ENCODE measurements at regions not wholly inside any gene's neighbourhood (a gene's known extent, or its start where the extent isn't known, plus 50 kb on each side); places are given as distances from the start of the nearest gene placed in this dataset.
A peak's percentile ranks its signal among the peaks of the same experiment; 100 is the strongest.
"Not testable (repeated sequence)": the region's sequence is repeated elsewhere in the genome, so short reads cannot be mapped to it uniquely, and the experiment has no call there.

- H3K4me1 Mint-ChIP-seq; H3T11ph ChIP-seq (ENCODE audit: low read length); H4K91ac ChIP-seq (ENCODE audit: insufficient read length, low read depth, low read length); H3K18ac ChIP-seq (ENCODE audit: insufficient read length, low read depth, low read length); H3K14ac ChIP-seq (ENCODE audit: insufficient read depth, low read length); H3K56ac ChIP-seq (ENCODE audit: insufficient read length, low read depth, low read length); H3K9me3 ChIP-seq (ENCODE audit: control insufficient read depth, low read depth, low read length); H3K27ac ChIP-seq (ENCODE audit: insufficient read length, low read depth, low read length); H2BK5ac ChIP-seq (ENCODE audit: insufficient read length, low read length); H3K4me2 ChIP-seq (ENCODE audit: insufficient read depth, insufficient read length, low read length); H3K4ac ChIP-seq (ENCODE audit: low read depth, low read length); H4K8ac ChIP-seq (replicated peaks; ENCODE audit: insufficient read length, low read depth, low read length); H3K9ac ChIP-seq (ENCODE audit: extremely low read depth, insufficient read length, low read length); H3K79me1 ChIP-seq (ENCODE audit: insufficient read depth, low read depth, low read length, poor library complexity, severe bottlenecking); H2BK15ac ChIP-seq (ENCODE audit: low read depth, low read length); H2BK120ac ChIP-seq (ENCODE audit: low read depth, low read length, poor library complexity, severe bottlenecking); H3K27ac Mint-ChIP-seq; H2BK20ac ChIP-seq (ENCODE audit: low read depth, low read length, poor library complexity, severe bottlenecking); H4K5ac ChIP-seq (ENCODE audit: insufficient read length, low read depth, low read length); H3K27me3 ChIP-seq (ENCODE audit: insufficient read depth, low read length); H3K36me3 Mint-ChIP-seq (ENCODE audit: insufficient read depth in 1 of 3, low read depth in 3 of 3); H2AFZ ChIP-seq (ENCODE audit: low read length); H3K4me1 ChIP-seq (ENCODE audit: insufficient read depth, low read length); H2AK5ac ChIP-seq (ENCODE audit: insufficient read length, low read length); H3K79me2 ChIP-seq (ENCODE audit: insufficient read depth, low read length); H3K9me3 Mint-ChIP-seq; H3K23ac ChIP-seq (ENCODE audit: insufficient read length, low read depth, low read length); H4K20me1 ChIP-seq (ENCODE audit: control insufficient read depth, insufficient read depth, insufficient read length); H2BK12ac ChIP-seq (ENCODE audit: insufficient read length, low read depth, low read length); H3K4me3 Mint-ChIP-seq; H3K27me3 Mint-ChIP-seq (ENCODE audit: low read depth); H3K23me2 ChIP-seq (ENCODE audit: insufficient read length, low read depth, low read length, poor library complexity, severe bottlenecking): not testable (repeated sequence)
- peak; percentile 19 for DNase-seq
- WGBS (ENCODE audit: extremely low coverage, insufficient read length, low lambda C conversion rate), result no CpG with 5 or more reads among the region's 8 CpGs
Measured at GRCh38 chr16:15274796-15275195, 103.3 kb downstream of the NPIPA5 start.

GRCh38 chr16:15273964-15274363, 104.1 kb downstream of the NPIPA5 start:
- not testable (repeated sequence) for H3K4me2 ChIP-seq (ENCODE audit: insufficient read depth, insufficient read length, low read length); H3K18ac ChIP-seq (ENCODE audit: insufficient read length, low read depth, low read length); H4K20me1 ChIP-seq (ENCODE audit: control insufficient read depth, insufficient read depth, insufficient read length); H3K27me3 Mint-ChIP-seq (ENCODE audit: low read depth); H4K8ac ChIP-seq (replicated peaks; ENCODE audit: insufficient read length, low read depth, low read length); DNase-seq; H3K27ac Mint-ChIP-seq; H2AFZ ChIP-seq (ENCODE audit: low read length); H3K9me3 Mint-ChIP-seq; H3K4me1 Mint-ChIP-seq; H3K27ac ChIP-seq (ENCODE audit: insufficient read length, low read depth, low read length); H3K36me3 Mint-ChIP-seq (ENCODE audit: insufficient read depth in 1 of 3, low read depth in 3 of 3); H3K9ac ChIP-seq (ENCODE audit: extremely low read depth, insufficient read length, low read length); H3K23ac ChIP-seq (ENCODE audit: insufficient read length, low read depth, low read length); H3K27me3 ChIP-seq (ENCODE audit: insufficient read depth, low read length); H2AK5ac ChIP-seq (ENCODE audit: insufficient read length, low read length); H3K23me2 ChIP-seq (ENCODE audit: insufficient read length, low read depth, low read length, poor library complexity, severe bottlenecking); H3K9me3 ChIP-seq (ENCODE audit: control insufficient read depth, low read depth, low read length); H2BK20ac ChIP-seq (ENCODE audit: low read depth, low read length, poor library complexity, severe bottlenecking); H2BK120ac ChIP-seq (ENCODE audit: low read depth, low read length, poor library complexity, severe bottlenecking); H3K14ac ChIP-seq (ENCODE audit: insufficient read depth, low read length); H3K4ac ChIP-seq (ENCODE audit: low read depth, low read length); H3K79me1 ChIP-seq (ENCODE audit: insufficient read depth, low read depth, low read length, poor library complexity, severe bottlenecking); H2BK5ac ChIP-seq (ENCODE audit: insufficient read length, low read length); H4K5ac ChIP-seq (ENCODE audit: insufficient read length, low read depth, low read length); H3K4me1 ChIP-seq (ENCODE audit: insufficient read depth, low read length); H2BK12ac ChIP-seq (ENCODE audit: insufficient read length, low read depth, low read length); H4K91ac ChIP-seq (ENCODE audit: insufficient read length, low read depth, low read length); H3K79me2 ChIP-seq (ENCODE audit: insufficient read depth, low read length); H3T11ph ChIP-seq (ENCODE audit: low read length); H2BK15ac ChIP-seq (ENCODE audit: low read depth, low read length); H3K4me3 Mint-ChIP-seq; H3K56ac ChIP-seq (ENCODE audit: insufficient read length, low read depth, low read length)
- WGBS (ENCODE audit: extremely low coverage, insufficient read length, low lambda C conversion rate), result no CpG with 5 or more reads among the region's 1 CpG

GRCh38 chr16:15266941-15267340, 111.2 kb downstream of the NPIPA5 start:
- not testable (repeated sequence) for H3K9me3 ChIP-seq (ENCODE audit: control insufficient read depth, low read depth, low read length); H2AK5ac ChIP-seq (ENCODE audit: insufficient read length, low read length); H2BK5ac ChIP-seq (ENCODE audit: insufficient read length, low read length); H3K4me3 Mint-ChIP-seq; H3T11ph ChIP-seq (ENCODE audit: low read length); H3K4me2 ChIP-seq (ENCODE audit: insufficient read depth, insufficient read length, low read length); H4K20me1 ChIP-seq (ENCODE audit: control insufficient read depth, insufficient read depth, insufficient read length); H4K91ac ChIP-seq (ENCODE audit: insufficient read length, low read depth, low read length); H3K27me3 ChIP-seq (ENCODE audit: insufficient read depth, low read length); H3K23me2 ChIP-seq (ENCODE audit: insufficient read length, low read depth, low read length, poor library complexity, severe bottlenecking); H2BK20ac ChIP-seq (ENCODE audit: low read depth, low read length, poor library complexity, severe bottlenecking); H3K4ac ChIP-seq (ENCODE audit: low read depth, low read length); H3K14ac ChIP-seq (ENCODE audit: insufficient read depth, low read length); H3K27ac Mint-ChIP-seq; H3K36me3 Mint-ChIP-seq (ENCODE audit: insufficient read depth in 1 of 3, low read depth in 3 of 3); H3K23ac ChIP-seq (ENCODE audit: insufficient read length, low read depth, low read length); H3K9me3 Mint-ChIP-seq; H2BK15ac ChIP-seq (ENCODE audit: low read depth, low read length); H4K8ac ChIP-seq (replicated peaks; ENCODE audit: insufficient read length, low read depth, low read length); H4K5ac ChIP-seq (ENCODE audit: insufficient read length, low read depth, low read length); H3K9ac ChIP-seq (ENCODE audit: extremely low read depth, insufficient read length, low read length); H3K27me3 Mint-ChIP-seq (ENCODE audit: low read depth); H3K27ac ChIP-seq (ENCODE audit: insufficient read length, low read depth, low read length); H3K18ac ChIP-seq (ENCODE audit: insufficient read length, low read depth, low read length); H2BK120ac ChIP-seq (ENCODE audit: low read depth, low read length, poor library complexity, severe bottlenecking); H3K4me1 ChIP-seq (ENCODE audit: insufficient read depth, low read length); H2AFZ ChIP-seq (ENCODE audit: low read length); H3K4me1 Mint-ChIP-seq; H2BK12ac ChIP-seq (ENCODE audit: insufficient read length, low read depth, low read length); H3K79me2 ChIP-seq (ENCODE audit: insufficient read depth, low read length); H3K56ac ChIP-seq (ENCODE audit: insufficient read length, low read depth, low read length); H3K79me1 ChIP-seq (ENCODE audit: insufficient read depth, low read depth, low read length, poor library complexity, severe bottlenecking)
- no CpG with 5 or more reads among the region's 6 CpGs for WGBS (ENCODE audit: extremely low coverage, insufficient read length, low lambda C conversion rate)
- DNase-seq, result peak; percentile 18
